HL-60 (cell line): ENCODE measurements at regions not wholly inside any gene's neighbourhood (a gene's known extent, or its start where the extent isn't known, plus 50 kb on each side); places are given as distances from the start of the nearest gene placed in this dataset.

Experiments
- POLR2AphosphoS5 ChIP-seq: IDR thresholded peaks from 2 replicates; pipeline ENCODE4 v1.6.1; 2012; ENCODE audit warnings: low read depth
- TF ChIP-seq, protein P1 (sequence below): IDR thresholded peaks from one replicate; pipeline ENCODE4 v1.5.1; 2011; ENCODE audit warnings: low read length, control low read depth, inconsistent platforms; ENCODE audit not compliant: insufficient read depth
- TF ChIP-seq, protein P2 (sequence below): IDR thresholded peaks from 2 replicates; pipeline ENCODE4 v1.6.1; 2012; ENCODE audit warnings: low read depth; ENCODE audit not compliant: insufficient replicate concordance

DNA sequence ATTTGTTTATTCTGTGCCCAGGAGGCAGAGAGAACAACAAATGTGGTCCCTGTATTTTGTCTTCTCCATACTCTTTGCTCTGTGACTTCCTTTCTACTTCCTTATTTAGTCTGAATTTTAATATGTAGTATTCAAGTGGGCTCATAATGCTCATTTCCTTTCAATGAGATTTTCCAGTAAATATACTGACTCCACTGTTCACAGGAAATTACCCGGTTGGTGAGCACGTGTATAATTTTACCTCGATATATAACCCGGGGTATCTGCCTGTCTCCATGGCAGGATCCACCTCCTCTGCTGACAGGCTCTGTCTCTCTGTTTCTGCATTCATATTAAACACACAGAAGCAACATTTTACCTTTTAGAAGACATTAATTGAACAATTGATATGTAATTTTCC, 166.0 kb downstream of the SLC38A4 start:
- TF ChIP-seq, protein P1, sequence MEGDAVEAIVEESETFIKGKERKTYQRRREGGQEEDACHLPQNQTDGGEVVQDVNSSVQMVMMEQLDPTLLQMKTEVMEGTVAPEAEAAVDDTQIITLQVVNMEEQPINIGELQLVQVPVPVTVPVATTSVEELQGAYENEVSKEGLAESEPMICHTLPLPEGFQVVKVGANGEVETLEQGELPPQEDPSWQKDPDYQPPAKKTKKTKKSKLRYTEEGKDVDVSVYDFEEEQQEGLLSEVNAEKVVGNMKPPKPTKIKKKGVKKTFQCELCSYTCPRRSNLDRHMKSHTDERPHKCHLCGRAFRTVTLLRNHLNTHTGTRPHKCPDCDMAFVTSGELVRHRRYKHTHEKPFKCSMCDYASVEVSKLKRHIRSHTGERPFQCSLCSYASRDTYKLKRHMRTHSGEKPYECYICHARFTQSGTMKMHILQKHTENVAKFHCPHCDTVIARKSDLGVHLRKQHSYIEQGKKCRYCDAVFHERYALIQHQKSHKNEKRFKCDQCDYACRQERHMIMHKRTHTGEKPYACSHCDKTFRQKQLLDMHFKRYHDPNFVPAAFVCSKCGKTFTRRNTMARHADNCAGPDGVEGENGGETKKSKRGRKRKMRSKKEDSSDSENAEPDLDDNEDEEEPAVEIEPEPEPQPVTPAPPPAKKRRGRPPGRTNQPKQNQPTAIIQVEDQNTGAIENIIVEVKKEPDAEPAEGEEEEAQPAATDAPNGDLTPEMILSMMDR = no peak
- no peak for TF ChIP-seq POLR2AphosphoS5
- TF ChIP-seq, protein P2, sequence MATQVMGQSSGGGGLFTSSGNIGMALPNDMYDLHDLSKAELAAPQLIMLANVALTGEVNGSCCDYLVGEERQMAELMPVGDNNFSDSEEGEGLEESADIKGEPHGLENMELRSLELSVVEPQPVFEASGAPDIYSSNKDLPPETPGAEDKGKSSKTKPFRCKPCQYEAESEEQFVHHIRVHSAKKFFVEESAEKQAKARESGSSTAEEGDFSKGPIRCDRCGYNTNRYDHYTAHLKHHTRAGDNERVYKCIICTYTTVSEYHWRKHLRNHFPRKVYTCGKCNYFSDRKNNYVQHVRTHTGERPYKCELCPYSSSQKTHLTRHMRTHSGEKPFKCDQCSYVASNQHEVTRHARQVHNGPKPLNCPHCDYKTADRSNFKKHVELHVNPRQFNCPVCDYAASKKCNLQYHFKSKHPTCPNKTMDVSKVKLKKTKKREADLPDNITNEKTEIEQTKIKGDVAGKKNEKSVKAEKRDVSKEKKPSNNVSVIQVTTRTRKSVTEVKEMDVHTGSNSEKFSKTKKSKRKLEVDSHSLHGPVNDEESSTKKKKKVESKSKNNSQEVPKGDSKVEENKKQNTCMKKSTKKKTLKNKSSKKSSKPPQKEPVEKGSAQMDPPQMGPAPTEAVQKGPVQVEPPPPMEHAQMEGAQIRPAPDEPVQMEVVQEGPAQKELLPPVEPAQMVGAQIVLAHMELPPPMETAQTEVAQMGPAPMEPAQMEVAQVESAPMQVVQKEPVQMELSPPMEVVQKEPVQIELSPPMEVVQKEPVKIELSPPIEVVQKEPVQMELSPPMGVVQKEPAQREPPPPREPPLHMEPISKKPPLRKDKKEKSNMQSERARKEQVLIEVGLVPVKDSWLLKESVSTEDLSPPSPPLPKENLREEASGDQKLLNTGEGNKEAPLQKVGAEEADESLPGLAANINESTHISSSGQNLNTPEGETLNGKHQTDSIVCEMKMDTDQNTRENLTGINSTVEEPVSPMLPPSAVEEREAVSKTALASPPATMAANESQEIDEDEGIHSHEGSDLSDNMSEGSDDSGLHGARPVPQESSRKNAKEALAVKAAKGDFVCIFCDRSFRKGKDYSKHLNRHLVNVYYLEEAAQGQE = no peak
